HS-27A (cell line): ENCODE measurements at regions not wholly inside any gene's neighbourhood (a gene's known extent, or its start where the extent isn't known, plus 50 kb on each side); places are given as distances from the start of the nearest gene placed in this dataset.

ENCODE experiments used
- DNase-seq: peaks from one replicate; pipeline ENCODE4 v3.0.0-alpha.2; 2012; ENCODE audit warnings: low read depth, missing footprints

DNA sequence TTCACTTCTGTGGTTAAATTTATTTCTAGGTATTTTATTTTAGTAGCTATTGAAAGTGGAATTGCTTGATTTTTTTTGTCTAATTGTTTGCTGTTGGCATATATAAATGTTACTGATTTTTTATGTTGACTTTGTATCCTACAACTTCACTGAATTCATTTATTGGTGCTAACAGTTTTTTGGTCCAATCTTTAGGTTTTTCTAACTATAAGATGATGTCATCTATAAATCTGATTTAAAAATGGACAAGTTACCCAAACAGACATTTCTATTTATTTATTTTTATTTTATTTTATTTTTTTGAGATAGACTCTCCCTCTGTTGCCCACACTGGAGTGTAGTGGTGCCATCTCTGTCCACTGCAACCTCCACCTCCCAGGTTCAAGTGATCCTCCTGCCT, 162.3 kb downstream of the COX7C start:
- no peak for DNase-seq

DNA sequence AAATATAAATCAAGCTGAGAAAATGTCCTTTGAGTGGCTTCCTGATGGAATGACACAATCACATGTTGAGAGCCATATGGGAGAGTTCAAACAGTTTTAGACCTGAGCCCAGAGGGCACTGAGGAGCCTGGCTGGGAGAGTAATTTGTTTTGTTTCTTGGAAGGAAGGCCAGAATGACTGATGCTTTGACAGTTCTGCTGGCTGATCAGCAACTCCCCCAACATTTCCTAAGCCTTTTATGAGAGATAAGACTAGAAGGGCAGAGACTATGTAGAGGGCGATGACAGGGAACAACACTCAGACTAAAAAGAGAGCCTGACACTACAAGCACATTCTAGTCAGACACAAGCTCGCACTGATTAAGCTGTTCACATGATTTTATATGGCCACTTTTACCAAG, 169.2 kb downstream of the COX7C start:
- no peak for DNase-seq

DNA sequence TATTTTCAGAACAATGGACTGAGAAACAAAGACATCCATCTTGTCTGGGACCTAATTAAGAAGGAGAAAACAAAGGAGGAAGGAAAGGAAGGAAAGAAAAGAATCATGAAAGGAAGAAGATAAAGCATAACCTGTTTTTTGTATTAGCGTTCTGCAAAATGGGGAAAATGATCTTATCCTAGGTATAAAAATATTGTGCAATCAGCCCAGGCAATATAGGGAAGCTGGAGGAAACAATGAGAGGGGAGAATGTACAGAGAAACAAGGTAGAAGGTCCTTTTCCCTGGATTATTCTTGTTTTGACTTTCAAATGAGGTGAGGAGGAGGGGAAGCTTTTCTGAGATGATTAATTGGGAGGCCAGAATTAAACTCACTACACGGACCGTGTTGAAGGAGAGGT, 177.9 kb downstream of the COX7C start:
- no peak for DNase-seq

DNA sequence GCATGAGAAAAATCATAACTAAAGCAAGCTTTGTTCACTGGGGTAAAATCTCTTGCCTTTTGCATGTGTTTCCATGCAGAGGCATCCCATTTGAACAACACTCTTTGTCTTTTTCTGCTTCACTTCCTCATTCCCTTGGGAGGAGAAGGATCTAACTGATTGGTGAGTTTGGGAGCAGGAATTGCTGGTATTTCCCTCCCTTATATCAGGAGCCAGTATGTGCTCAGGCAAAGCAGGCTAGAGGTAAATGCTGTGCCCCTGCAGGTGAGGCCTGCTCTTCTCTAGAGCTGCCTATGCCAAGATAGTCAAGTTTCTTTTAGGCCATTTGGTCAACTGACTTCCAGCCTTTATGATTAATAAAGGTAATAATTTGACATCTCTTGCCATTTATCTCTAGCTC, 179.9 kb downstream of the COX7C start:
- DNase-seq: no peak

DNA sequence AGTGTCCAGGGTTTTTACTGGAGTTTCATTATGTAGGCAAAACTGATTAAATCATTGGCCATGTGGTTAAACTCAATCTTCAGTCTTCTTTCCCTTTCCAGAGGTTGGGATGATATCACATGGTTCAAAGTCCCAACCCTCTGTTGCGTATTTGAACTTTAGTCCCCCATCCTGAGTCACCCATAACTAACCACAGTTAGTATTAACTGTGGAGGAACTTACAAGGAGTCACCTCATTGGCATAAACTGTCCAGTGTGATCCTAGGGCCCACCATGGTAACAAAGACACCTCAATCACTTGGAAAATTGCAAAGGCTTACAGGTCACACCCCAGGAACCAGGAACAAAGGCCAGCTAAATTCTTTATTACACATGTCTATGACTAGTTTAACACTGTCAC, 188.5 kb downstream of the COX7C start:
- no peak for DNase-seq

DNA sequence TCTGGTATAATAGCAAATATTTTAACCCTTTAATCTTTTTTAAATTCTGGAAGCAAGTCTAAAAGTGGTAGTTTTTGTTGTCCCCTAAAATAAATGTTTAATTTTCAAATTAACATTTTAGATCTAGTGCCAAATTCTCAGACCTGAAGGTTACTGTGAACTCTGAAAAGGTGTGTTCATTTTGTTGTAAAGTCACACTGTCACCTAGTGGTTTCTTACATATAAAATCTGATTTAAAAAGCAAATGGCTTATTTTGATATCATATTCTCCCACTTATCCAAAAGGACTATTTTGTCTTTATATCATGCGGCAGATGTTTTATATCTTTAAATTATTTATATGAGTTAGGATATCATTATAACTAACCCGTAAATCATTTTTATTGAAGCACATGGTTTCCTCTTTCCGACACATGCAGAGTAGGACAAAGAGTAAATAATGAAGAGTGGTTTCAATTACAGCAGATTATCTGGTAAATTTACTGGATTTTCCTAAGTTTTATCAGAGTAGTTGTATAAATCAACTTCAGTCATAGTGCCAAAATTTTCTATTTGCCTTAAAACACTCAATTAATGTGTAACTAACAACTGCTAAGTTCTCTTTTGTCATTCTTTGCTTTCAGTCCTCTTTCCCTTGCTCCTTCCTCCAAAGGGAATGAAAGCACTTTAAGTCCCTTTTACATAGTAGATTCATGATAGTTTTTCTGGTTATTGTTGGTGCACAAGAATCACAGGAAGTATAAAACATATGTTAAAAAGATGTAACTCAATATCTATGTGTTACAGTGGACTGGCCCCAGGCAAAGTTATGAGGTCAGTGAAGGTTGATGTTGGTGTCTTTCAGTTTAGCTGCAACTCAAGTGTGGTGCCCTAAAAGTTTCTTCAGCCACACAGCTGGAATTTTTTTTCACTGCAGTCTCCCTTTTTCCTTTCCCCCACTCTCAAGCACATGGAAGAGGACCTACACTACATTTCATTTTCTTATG, 189.6 kb downstream of the COX7C start:
- DNase-seq: no peak

DNA sequence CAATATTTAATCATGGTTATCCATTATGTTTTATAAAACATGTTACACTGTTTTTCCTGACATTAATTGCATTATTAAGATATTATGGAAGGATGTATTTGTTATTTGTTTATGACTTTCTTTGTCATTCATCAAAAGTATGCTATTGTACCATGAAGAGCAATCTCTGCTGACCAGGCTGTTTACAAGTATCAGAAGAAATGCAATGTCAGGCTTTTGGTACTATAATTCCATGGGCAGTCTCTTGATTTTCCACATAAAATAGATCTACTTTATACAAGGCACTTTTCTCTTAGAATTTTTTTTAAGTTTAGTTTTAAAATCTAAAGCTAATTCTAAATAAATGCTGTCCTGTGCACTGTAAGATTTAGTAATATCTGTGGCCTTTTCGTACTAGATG, 196.6 kb downstream of the COX7C start:
- DNase-seq: no peak

DNA sequence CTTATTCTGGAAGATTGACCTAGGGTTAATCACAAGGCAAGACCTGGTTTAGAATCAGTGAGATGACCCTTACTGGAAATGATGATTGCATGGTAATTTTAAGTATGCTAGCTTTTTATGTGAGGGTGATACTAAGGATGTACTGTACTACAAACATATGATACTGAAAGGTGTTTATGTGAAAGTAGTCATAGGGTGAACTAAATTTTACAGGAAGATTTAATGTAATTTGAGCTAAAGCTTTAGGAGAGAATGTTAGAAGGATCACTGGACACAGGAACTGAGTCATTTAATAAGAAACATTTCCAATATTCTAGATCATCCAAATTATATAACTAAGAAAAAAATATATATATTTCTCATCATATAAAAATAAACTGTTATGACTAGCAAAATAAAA, 197.2 kb downstream of the COX7C start:
- DNase-seq: no peak

DNA sequence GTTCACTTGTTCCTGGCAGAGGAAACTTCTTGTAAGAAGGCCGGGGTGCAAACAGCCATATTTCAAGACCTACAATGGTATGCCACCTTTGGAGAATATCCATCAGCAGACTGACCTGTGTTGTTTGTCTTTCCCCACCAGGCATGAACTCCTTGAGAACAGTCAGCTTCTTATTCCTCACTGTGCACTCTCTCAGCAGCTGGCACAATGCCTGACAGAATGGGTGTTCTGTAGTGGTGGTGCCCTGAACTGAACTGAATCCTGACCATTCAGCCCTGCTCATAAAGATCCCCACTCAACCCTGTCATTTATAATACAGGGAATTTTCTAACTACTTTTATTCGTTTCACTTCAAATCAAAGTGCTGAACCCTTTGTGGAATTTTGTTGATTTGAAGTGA, 206.9 kb downstream of the COX7C start:
- no peak for DNase-seq

DNA sequence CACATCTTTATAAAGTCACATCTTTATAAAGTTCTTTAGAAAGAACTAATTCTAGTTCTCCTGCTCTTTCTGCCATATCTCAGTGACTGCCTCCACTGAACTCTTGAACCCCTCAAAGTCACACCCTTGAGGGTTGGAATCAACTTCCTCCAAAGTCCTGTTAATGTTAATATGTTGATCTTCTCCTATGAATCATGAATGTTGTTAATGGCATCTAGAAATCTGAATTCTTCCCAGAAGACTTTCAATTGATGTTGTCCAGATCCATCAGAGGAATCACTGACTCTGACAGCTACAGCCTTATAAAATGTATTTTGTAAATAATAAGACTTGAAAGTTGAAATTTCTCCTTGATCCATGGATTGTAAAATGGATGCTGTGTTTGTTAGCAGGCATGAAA, 213.4 kb downstream of the COX7C start:
- DNase-seq: no peak

DNA sequence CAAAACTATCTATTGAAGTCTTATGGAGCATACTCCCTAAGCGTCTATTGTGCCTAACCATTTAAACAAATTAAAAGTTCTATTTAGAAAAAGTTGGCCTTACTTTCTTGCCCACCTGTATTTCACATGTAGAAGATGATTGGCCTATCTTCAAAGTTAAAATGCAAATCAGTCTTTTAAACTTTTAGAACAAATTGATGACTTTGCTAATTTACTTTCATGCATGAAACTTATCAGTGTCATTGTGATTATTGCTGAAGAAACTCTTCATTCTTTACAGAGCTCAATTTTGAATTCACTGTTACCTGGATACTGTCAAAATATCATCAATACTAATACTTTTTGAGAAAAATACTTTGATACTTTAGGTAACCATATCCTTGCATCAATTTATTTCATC, 216.1 kb downstream of the COX7C start:
- no peak for DNase-seq

DNA sequence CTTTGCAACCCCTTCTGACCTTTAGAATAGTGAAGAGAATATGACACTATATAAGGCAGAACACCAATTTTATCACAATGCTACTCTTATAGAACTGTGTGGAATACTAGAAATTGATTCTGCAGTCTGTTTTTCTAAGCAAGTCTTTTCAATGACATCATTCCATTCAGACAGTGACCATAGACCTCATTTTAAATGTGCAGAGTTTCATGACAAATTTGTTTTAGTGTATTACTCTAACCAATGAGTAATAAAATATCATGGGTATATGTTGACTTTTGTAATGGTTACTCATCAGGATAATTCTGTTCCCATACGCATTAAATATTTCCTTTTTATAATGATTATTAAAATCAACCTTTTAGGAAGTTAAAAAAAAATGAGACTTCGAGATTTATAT, 219.9 kb downstream of the COX7C start:
- no peak for DNase-seq

DNA sequence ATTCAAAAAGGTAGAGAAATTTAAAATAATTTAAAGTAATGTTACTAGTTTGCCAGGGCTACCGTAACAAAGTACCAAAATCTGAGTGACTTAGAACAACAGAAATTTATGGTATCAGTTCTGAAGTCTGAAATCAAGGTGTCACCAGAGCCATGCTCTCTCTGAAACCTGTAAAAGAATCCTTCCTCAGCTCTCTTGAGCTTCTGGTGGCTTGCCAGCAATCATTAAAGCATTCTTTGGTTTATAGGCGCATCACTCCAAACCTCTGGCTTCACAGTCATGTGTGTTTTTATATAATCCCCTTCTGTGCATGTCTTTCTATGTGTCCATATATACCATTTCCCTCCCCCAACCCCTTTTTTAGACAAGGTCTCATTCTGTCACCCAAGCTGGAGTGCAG, 220.3 kb downstream of the COX7C start:
- DNase-seq: no peak

DNA sequence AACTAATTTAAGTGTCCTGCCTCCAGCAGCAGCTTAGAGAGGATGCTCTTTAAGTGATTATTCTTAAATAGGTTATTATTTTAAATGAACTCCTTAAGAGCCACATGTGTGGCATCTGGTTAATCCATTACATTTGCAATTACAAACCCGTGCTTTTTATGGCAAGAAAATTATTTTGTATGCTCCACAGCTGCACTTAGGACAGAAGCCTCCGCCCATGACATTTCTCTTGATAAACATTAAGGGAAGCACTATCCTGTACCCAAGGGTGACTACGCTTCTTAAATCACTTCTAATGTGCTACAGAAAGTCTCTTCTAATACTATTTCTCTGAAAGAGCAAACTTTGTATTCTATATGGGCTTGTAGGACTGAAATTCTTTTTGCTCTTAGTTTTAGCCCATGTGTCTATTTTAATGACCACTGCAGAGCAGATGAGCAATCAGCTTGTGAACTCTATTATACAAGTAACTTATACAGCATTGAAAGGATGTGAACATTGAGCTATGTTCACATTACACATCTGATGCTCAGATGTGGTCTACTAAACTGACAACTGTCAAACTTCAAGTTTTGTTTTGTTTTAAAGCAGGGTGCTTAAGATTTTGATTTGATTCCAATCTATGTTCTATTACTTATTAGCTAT, 223.4 kb downstream of the COX7C start:
- DNase-seq: no peak

DNA sequence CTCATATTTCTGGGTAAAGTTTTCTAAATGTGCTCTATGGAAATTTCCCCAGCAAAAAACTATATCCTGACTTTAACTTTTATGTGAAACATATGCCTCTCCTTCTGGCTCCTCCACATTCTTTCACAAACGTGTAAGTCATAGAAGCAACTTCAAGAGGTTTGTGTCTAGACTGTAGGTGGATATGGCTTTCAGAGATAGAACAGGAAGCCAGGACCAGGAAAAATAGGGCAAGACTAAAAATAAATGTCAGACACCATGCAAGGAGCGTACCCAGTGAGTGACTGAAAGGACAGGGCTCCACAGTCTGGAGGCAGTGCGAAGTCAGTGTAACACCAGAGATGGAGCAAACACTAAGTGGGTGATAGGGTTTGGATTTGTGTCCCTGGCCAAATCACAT, 240.7 kb downstream of the COX7C start:
- no peak for DNase-seq

DNA sequence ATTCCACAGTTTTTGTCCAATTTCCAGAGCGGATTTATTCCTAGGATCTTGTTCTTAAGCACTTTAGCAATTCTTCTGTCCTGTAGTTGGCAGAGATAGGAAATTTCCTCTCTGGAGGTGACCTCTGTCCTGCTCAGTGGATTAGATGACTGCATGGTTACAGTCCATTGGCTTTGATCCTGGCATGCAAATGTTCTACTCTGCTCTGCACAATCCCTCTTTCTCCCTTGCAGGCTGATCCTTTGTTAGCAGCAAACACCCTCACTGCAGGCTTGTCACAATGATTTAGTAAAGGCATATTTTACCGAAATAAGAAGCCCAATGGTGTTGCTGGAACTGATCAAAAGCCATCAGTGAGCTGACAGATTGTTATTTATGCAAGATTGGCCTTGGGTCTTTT, 243.8 kb downstream of the COX7C start:
- no peak for DNase-seq

DNA sequence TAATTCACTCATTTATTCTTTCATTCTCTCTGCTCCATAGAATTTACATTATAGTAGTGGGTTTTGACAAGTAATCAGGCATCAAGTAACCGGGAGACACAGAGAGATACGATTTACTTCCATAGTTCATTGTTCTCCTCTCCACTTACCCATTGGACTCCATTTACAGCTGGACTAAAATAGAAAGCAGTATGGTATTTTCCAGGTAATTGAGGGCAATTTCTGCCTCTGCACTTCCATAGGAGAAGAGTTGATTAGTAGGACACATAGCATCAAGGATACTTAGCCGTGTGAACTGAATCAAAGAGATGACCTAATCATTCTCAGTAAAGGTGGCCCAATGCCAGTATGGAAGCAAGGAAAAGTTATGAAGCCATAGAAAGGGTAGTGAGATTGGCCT, 244.4 kb downstream of the COX7C start:
- no peak for DNase-seq

DNA sequence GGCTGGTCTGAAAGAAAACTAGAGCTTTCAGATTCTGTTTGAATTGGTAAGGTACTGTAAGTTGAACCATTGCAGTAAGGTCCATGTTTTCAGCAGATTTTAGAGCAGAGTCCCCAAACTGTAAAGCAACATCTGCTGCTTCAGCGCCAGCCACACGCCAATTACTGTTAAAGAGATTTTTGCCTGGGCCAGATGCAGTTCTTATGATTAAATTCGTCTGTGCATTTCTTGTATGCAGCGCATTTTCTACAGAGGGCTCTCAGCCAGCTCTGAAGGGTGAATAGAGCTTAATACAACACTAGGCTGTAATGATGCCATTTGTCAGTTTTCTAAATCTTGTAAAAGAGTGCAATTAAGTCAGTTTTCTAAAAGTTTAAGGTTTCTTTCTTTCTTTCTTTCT, 246.3 kb downstream of the COX7C start:
- DNase-seq: no peak

DNA sequence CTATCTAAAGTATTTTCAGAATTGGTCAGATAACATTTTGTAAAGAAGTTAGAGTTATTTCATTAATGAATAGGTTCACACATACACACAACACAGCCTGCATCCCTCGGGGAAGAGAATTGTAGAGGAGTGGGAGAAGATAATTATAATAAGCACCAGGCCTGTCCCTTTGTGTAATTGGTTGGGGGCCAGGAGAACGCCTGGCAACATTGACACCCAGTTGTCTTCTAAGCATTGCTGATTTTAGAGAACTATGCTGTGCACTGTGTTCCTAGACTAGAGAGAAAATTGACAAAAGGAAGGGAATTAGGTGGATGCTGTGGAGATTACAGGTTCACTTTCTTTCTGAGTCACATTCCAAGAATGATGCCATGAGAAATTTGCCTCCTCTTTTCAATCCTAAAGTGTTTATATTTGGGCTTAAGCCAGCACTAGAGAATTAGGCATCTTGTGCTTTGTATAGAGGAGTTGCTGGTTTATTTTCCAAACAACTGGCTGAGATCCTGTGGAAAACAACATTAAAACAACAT, 247.6 kb downstream of the COX7C start:
- DNase-seq: no peak

DNA sequence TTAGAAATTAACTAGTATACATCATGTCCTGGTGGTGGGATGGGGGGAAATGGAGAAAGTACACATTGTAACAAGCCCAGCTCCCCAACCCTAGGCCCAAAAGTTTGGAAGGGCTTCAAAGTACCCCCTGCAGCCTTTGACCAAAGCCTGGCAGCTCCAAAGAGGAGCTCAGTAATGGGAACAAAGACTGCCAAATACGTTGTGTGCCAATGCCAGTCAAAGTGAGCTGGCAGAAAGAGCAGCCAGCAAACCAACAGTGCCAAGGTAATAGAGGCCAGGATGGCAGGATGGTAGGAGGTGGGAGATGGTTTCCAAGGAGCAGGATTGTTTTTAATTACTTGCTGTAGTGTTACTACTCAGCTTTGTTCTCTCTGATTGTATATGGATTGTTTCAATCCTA, 248.3 kb downstream of the COX7C start:
- DNase-seq: no peak

DNA sequence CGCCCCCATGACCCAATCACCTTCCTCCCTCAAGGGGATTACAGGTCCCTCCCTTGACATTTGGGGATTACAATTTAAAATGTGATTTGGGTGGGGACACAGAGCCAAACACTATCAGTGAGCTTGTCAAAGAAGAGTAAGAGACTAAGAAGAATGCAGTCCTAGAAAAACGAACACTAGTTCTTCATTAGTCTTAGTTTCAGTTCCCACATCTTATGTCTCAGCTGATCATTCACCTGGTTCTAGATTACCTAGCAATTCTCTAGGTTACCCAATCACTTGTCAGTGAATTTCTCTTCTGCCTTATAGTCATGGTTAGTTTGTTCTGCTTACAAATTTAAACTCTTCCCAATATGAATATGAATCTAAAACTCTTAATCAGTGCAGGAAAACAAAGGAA, 251.5 kb downstream of the COX7C start:
- DNase-seq: no peak

DNA sequence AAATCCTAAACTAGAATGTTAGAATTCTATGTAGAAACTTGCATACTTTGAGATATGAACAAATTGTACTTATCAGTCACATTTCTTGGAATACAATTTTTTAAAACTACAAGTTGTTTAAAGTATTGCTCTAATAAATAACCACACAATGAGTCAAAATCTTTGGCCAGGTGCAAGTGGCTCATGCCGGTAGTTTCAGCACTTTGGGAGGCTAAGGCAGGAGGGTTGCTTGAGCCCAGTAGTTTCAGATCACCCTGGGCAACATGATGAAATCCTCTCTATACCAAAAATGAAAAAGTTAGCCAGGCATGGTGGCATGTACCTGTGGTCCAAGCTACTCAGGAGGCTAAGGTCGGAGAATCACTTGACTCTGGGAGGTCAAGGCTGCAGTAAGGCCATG, 257.8 kb downstream of the COX7C start:
- no peak for DNase-seq

DNA sequence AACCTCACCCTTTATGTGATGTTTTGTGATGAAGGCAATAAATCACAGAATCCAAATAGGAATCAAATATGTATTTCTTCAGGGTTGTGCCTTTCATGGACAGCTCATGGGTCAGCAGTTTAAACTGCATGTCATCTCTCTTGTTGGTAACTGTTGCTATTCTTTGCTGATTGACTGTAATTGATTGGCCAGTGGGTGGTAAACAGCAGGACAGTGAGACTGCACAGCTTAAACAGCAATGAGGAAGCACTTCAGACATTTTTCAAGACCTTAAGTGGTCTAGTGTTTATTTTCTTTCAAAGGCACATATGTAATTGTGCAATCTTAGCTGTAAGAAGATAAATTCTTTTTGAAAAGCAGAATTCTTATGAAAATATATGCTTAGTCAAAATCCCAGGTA, 260.5 kb downstream of the COX7C start:
- no peak for DNase-seq
